ENCODE measurements at regions not wholly inside any gene's neighbourhood (a gene's known extent, or its start where the extent isn't known, plus 50 kb on each side); places are given as distances from the start of the nearest gene placed in this dataset.

DNA sequence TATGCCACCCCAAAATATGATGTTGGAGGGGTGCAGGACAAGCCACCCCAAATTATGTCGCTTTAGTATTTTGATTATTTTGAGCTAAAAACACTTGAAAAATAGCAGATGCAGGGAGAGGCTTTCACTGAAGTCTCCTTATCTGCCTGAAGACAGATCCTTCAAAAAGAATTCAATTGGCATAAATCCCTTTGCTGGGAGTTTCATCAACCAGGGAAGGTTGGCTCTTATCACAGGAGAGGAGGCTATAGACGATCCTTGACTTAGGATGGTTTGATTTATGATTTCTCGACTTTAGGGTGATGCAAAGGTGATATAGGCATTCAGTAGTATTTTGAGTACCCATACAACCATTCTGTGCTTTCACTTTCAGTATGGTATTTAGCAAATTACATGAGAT lies 97.8 kb upstream of the CAMK1G start:
- TF ChIP-seq TAF1 (IDR thresholded peaks at IDR 0.05; ENCODE audit: low read depth): no peak
- TF ChIP-seq FOXM1 (IDR thresholded peaks at IDR 0.05; ENCODE audit: borderline replicate concordance, low read depth): no peak
- TF ChIP-seq EP300 (IDR thresholded peaks at IDR 0.05; ENCODE audit: borderline replicate concordance): no peak
- TF ChIP-seq CREB1 (IDR thresholded peaks at IDR 0.05; ENCODE audit: low read depth): no peak
- TF ChIP-seq TCF12 (IDR thresholded peaks at IDR 0.05; ENCODE audit: low read depth): no peak
- no peak for TF ChIP-seq YY1 (IDR thresholded peaks at IDR 0.05; ENCODE audit: low read depth)
- no peak for TF ChIP-seq TEAD4 (IDR thresholded peaks at IDR 0.05)
- TF ChIP-seq, protein P1, sequence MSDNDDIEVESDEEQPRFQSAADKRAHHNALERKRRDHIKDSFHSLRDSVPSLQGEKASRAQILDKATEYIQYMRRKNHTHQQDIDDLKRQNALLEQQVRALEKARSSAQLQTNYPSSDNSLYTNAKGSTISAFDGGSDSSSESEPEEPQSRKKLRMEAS (IDR thresholded peaks at IDR 0.05): no peak
- no peak for TF ChIP-seq EGR1 (IDR thresholded peaks at IDR 0.05)

DNA sequence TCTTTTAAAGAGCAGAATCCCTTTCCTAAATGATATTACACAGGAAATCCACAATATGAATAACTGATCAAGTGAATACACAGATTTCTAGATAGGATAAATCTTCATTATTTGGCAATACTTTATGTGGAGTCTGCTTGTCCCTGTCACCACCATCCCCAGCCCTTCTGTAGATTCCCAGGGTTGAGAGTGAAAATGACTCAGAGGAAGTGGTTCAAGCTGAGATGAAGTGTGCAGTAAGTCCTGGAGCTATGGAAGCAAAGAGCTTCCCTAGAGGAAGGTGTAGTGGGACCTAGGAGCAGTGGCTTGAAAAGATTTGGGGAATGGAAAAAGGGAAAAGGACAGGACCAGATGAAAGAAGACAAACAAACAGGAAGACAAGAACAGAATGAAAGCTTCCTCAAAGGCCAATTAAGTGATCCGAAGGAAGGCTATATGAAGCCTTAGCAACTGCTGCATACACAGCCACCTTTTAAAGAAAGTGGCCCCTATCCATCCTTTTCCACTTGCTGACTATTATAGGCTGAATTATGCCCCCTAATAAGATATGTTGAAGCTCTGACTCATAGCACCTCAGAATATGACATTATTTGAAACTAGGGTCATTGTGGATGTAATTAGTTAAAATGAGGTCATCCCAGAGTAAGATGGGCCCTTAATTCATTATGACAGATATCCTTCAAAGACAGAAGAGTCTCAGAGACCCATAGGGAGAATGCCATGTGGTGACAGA lies 96.5 kb upstream of the CAMK1G start:
- TF ChIP-seq EP300 (IDR thresholded peaks at IDR 0.05; ENCODE audit: borderline replicate concordance): no peak
- TF ChIP-seq, protein P1 (IDR thresholded peaks at IDR 0.05): no peak
- TF ChIP-seq NFIC (IDR thresholded peaks at IDR 0.05): no peak
- TF ChIP-seq, protein P2, sequence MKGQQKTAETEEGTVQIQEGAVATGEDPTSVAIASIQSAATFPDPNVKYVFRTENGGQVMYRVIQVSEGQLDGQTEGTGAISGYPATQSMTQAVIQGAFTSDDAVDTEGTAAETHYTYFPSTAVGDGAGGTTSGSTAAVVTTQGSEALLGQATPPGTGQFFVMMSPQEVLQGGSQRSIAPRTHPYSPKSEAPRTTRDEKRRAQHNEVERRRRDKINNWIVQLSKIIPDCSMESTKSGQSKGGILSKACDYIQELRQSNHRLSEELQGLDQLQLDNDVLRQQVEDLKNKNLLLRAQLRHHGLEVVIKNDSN (IDR thresholded peaks at IDR 0.05): no peak
- no peak for TF ChIP-seq TEAD4 (IDR thresholded peaks at IDR 0.05)
- no peak for TF ChIP-seq TAF1 (IDR thresholded peaks at IDR 0.05; ENCODE audit: low read depth)

DNA sequence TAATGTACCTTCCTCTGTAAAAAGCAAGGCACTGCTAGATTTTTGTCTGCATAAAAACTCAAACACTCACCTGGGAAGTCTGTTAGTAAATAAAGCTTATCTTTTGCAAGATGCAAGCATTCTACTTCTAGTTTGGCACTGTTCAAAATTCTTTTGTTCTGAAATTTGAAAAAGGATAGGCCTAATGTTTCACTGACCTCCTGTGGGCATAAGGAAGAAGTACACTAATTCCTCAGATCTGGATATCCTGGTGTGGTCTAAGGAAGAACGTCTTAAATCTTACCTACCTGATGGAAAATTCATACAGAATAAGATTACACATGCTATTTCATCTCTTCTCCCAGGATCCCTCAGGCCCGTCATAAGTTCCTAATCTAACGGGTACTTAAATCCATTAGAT lies 93.5 kb upstream of the CAMK1G start:
- TF ChIP-seq ZBTB7A (IDR thresholded peaks at IDR 0.05; ENCODE audit: low read depth): no peak
- TF ChIP-seq RAD21 (IDR thresholded peaks at IDR 0.05; ENCODE audit: low read depth): 0 out of 2 replicates have a peak, but pooled peaks have one; percentile 13

DNA sequence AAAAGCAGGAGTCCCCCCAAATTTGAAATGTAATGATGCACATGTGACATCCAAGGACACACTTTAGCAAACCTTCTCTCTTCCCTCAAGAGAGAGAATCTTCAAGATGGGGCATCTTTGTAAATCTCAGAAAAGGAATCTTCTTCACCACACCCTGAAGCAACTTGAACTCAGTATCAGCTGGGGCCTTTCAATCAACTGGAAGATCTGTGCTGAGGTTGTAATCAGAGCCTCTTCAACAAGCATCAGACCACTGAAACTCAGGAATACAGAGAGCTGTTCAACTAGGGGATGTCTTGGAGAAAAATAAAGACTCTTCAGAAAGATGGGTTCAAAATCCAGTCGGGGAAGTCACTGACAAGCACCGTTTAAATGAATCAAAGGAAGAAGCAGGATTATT lies 92.5 kb upstream of the CAMK1G start:
- TF ChIP-seq ZBTB7A (IDR thresholded peaks at IDR 0.05; ENCODE audit: low read depth) (no peak), NFIC (IDR thresholded peaks at IDR 0.05) (no peak), CREB1 (IDR thresholded peaks at IDR 0.05; ENCODE audit: low read depth) (no peak), EGR1 (IDR thresholded peaks at IDR 0.05) (no peak), FOXM1 (IDR thresholded peaks at IDR 0.05; ENCODE audit: borderline replicate concordance, low read depth) (no peak), CEBPB (IDR thresholded peaks at IDR 0.05) (no peak), RAD21 (IDR thresholded peaks at IDR 0.05; ENCODE audit: low read depth) (no peak), EP300 (IDR thresholded peaks at IDR 0.05; ENCODE audit: borderline replicate concordance) (no peak), TCF12 (IDR thresholded peaks at IDR 0.05; ENCODE audit: low read depth) (no peak)
- TF ChIP-seq, protein P1 (IDR thresholded peaks at IDR 0.05): no peak

DNA sequence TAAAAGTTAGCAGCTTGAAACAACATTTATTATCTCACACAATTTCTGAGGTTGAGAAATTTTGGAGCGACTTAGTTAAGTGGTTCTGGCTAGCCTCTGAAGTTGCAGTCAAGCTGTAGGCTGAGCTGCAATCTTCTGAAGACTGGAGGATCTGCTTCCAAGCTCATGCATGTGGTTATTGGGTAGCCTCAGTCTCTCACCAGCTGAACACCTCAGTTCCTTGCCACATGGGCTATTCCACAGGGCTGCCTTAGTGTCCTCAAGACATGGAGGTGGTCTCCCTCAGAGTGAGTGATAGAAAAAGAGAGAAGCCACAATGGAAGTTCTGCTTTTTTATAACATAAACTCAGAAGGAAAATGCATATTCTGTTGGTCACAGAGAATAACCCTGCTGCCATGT lies 92.0 kb upstream of the CAMK1G start:
- TF ChIP-seq EGR1 (IDR thresholded peaks at IDR 0.05) (no peak), FOXM1 (IDR thresholded peaks at IDR 0.05; ENCODE audit: borderline replicate concordance, low read depth) (no peak), RAD21 (IDR thresholded peaks at IDR 0.05; ENCODE audit: low read depth) (no peak), NFIC (IDR thresholded peaks at IDR 0.05) (no peak), CEBPB (IDR thresholded peaks at IDR 0.05) (no peak), ZBTB7A (IDR thresholded peaks at IDR 0.05; ENCODE audit: low read depth) (no peak), YY1 (IDR thresholded peaks at IDR 0.05; ENCODE audit: low read depth) (no peak)
- TF ChIP-seq, protein P1 (IDR thresholded peaks at IDR 0.05): no peak
- TF ChIP-seq, protein P2 (IDR thresholded peaks at IDR 0.05): no peak
- TF ChIP-seq, protein P3, sequence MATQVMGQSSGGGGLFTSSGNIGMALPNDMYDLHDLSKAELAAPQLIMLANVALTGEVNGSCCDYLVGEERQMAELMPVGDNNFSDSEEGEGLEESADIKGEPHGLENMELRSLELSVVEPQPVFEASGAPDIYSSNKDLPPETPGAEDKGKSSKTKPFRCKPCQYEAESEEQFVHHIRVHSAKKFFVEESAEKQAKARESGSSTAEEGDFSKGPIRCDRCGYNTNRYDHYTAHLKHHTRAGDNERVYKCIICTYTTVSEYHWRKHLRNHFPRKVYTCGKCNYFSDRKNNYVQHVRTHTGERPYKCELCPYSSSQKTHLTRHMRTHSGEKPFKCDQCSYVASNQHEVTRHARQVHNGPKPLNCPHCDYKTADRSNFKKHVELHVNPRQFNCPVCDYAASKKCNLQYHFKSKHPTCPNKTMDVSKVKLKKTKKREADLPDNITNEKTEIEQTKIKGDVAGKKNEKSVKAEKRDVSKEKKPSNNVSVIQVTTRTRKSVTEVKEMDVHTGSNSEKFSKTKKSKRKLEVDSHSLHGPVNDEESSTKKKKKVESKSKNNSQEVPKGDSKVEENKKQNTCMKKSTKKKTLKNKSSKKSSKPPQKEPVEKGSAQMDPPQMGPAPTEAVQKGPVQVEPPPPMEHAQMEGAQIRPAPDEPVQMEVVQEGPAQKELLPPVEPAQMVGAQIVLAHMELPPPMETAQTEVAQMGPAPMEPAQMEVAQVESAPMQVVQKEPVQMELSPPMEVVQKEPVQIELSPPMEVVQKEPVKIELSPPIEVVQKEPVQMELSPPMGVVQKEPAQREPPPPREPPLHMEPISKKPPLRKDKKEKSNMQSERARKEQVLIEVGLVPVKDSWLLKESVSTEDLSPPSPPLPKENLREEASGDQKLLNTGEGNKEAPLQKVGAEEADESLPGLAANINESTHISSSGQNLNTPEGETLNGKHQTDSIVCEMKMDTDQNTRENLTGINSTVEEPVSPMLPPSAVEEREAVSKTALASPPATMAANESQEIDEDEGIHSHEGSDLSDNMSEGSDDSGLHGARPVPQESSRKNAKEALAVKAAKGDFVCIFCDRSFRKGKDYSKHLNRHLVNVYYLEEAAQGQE (IDR thresholded peaks at IDR 0.05; ENCODE audit: low read depth): no peak

DNA sequence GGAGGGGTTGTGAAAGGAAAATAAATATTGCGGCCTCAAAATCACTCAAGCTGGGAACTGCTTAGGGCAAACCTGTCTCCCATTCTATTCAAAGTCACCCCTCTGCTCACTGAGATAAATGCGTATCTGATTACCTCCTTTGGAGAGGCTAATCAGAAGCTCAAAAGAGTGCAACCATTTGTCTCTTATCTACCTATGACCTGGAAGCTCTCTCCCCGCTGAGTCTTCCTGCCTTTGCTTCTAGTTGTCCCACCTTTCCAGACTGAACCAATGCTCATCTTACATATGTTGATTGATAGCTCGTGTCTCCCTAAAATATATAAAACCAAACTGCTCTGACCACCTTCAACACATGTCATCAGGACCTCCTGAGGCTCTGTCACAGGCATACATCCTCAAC lies 91.6 kb upstream of the CAMK1G start:
- TF ChIP-seq CREB1 (IDR thresholded peaks at IDR 0.05; ENCODE audit: low read depth) (no peak), TAF1 (IDR thresholded peaks at IDR 0.05; ENCODE audit: low read depth) (no peak), CEBPB (IDR thresholded peaks at IDR 0.05) (no peak)
- TF ChIP-seq, protein P2 (IDR thresholded peaks at IDR 0.05): no peak

DNA sequence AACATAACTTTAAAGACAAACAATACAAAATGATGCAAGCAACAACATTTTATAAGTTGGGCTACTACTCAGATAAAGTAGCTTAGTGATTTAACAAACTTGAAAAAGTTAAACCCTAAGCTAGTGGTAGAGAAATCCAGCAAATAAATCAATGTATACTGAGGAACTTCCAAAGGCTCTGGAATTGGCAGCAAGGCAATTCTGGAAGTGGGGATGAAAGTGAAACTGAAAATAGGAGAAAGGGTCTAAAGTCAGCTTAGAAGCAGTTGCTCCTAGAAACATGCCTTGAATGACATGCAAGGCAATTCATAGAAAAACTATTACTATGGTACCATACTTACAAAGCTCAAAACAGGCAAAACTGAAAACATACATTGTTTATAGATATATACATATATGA lies 90.0 kb upstream of the CAMK1G start:
- TF ChIP-seq TCF12 (IDR thresholded peaks at IDR 0.05; ENCODE audit: low read depth) (no peak), TEAD4 (IDR thresholded peaks at IDR 0.05) (no peak), TAF1 (IDR thresholded peaks at IDR 0.05; ENCODE audit: low read depth) (no peak), CREB1 (IDR thresholded peaks at IDR 0.05; ENCODE audit: low read depth) (no peak), NFIC (IDR thresholded peaks at IDR 0.05) (no peak), YY1 (IDR thresholded peaks at IDR 0.05; ENCODE audit: low read depth) (no peak), EP300 (IDR thresholded peaks at IDR 0.05; ENCODE audit: borderline replicate concordance) (no peak), ZBTB7A (IDR thresholded peaks at IDR 0.05; ENCODE audit: low read depth) (no peak)
- TF ChIP-seq, protein P3 (IDR thresholded peaks at IDR 0.05; ENCODE audit: low read depth): no peak
- TF ChIP-seq, protein P2 (IDR thresholded peaks at IDR 0.05): no peak

Data from Ishikawa (cell line).